Left lung (tissue), 4 donors: ENCODE measurements at regions not wholly inside any gene's neighbourhood (a gene's known extent, or its start where the extent isn't known, plus 50 kb on each side); places are given as distances from the start of the nearest gene placed in this dataset.
A peak's percentile ranks its signal among the peaks of the same experiment; 100 is the strongest.
"Not testable (repeated sequence)": the region's sequence is repeated elsewhere in the genome, so short reads cannot be mapped to it uniquely, and the experiment has no call there.

ENCODE experiments used
- ATAC-seq: fragments of 200-7000 bp; cut with Tn5 transposase; one replicate; pipeline ENCODE4 v1.9.1; 2020; ENCODE audit warnings: moderate library complexity
- DNase-seq, 4 donors: peaks; one replicate each; pipeline ENCODE4 v3.0.0-alpha.2; 2013 to 2020
- H3K27ac ChIP-seq, 2 donors: fragments of 200-600 bp; sonication (generic) in 1 of 2; one replicate each; pipeline versions ENCODE4 v1.5.0 to v1.8.0; 2020 to 2021
- H3K27me3 ChIP-seq, 2 donors: fragments of 200-600 bp; sonication (generic) in 1 of 2; one replicate each; pipeline versions ENCODE4 v1.5.0 to v1.8.0; 2020 to 2021
- H3K36me3 ChIP-seq, 2 donors: fragments of 200-600 bp; sonication (generic) in 1 of 2; one replicate each; pipeline versions ENCODE4 v1.5.0 to v1.8.0; 2020 to 2021
- H3K4me1 ChIP-seq, 2 donors: fragments of 200-600 bp; one replicate each; pipeline ENCODE4 v1.8.0; 2021
- H3K4me3 ChIP-seq, 2 donors: fragments of 200-600 bp; sonication (generic) in 1 of 2; one replicate each; pipeline versions ENCODE4 v1.5.0 to v1.8.0; 2020 to 2021; ENCODE audit warnings: mild to moderate bottlenecking in 1 of 2
- H3K9me3 ChIP-seq, 2 donors: fragments of 200-600 bp; sonication (generic) in 1 of 2; one replicate each; pipeline versions ENCODE4 v1.5.0 to v1.8.0; 2020 to 2021
- CTCF ChIP-seq, 2 donors: fragments of 200-600 bp; sonication (generic) in 1 of 2; IDR thresholded peaks; one replicate each; pipeline versions ENCODE4 v1.5.0 to v1.8.0; 2021; ENCODE audit warnings: antibody characterized with exemption in 2 of 2
- intact Hi-C, 2 donors: fragments of 100-400 bp; cut with DNase I; formaldehyde crosslinking; loops; one replicate each; pipeline versions ENCODE4 v1.11.2 to v1.14.2; 2022
- donor health status: DM: no; HTN: yes; CAD: no.
- donor health status: DM: no; HTN: no; CAD: no.

DNA sequence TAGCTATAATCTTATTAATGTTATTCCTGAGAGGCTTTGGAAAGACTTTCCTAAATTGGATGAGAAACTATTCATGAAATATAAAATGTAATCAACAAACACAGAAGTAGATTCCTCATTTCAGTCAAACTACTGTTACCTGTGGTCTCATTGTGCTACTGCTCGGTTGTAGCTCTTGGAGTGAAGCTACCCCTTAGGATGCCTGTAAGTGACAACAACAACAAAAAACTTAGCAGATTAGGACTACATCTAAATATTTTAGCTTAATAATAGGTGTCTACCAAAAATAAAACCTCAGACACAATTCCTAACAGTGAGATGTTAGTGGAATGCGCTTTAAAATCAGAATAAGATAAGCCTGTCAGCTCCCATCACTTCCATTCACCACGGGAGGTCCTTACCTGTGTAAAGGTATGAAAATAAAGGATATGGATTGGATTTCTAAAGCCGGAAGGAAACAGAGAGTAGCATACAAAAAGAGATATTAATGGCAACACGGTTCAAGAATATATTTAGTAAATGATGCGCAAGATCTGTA lies 369.2 kb downstream of the OSTF1 start:
- peaks cover 0 to 12% of the 10 kb centered on the region in 2 donors for H3K4me1 ChIP-seq
- no peaks in the 10 kb centered on the region for H3K36me3 ChIP-seq
- TF ChIP-seq CTCF (IDR thresholded peaks at IDR 0.05), result no peak
- intact Hi-C loops, result no loop called here
- no peaks in the 10 kb centered on the region for H3K27me3 ChIP-seq
- DNase-seq, result no peak
- H3K4me3 ChIP-seq, result no peak overlapping the region
- no peak for ATAC-seq
- no peaks in the 10 kb centered on the region for H3K9me3 ChIP-seq
- no peak overlapping the region for H3K27ac ChIP-seq

DNA sequence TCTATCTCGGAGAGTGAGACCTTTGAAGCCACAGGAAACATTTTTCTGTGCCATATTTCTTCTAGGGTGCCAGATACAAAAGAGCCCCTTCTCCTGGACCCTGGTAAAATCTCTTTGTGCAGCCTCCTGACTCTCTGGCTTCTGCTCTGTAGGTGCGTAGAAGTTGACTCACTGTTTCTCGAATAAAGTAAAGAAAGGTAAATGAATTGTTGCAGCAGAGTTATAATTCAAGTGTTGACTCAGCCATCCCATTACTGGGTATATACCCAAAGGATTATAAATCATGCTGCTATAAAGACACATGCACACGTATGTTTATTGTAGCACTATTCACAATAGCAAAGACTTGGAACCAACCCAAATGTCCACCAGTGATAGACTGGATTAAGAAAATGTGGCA lies 371.0 kb downstream of the OSTF1 start:
- intact Hi-C loops, H3K36me3 ChIP-seq, H3K9me3 ChIP-seq, H3K27ac ChIP-seq, H3K27me3 ChIP-seq, H3K4me3 ChIP-seq, ATAC-seq, DNase-seq: not testable (repeated sequence)
- H3K4me1 ChIP-seq, result peaks cover 0 to 12% of the 10 kb centered on the region in 2 donors

DNA sequence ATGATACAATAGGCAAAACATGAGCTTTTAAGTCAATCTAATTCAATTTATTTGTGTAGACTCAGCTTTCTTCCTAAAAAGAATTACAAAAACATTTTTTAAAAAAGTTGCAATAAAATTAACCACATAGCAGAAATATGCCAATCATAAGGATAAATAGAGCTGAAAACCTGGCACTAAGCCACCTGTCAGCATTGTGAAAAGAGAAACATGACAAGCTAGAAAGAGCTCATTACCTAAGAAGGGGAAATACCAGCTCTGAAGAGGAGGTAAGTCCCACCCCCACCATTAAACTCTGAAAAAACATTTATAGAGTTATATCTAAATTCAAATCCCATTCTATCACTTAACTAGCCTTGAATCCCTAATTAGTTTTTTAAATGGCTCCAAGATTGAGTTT lies 372.9 kb downstream of the OSTF1 start:
- Histone ChIP-seq H3K36me3 (no peaks in the 10 kb centered on the region), H3K27ac (no peak overlapping the region), H3K9me3 (no peaks in the 10 kb centered on the region), H3K27me3 (no peaks in the 10 kb centered on the region), H3K4me1 (peaks cover 0 to under 1% of the 10 kb centered on the region in 2 donors), H3K4me3 (no peak overlapping the region)
- no peak for ATAC-seq
- no peak for TF ChIP-seq CTCF (IDR thresholded peaks at IDR 0.05)
- peak in 1 of 4 donors; percentile 12 for DNase-seq
- intact Hi-C loops, result no loop called here

DNA sequence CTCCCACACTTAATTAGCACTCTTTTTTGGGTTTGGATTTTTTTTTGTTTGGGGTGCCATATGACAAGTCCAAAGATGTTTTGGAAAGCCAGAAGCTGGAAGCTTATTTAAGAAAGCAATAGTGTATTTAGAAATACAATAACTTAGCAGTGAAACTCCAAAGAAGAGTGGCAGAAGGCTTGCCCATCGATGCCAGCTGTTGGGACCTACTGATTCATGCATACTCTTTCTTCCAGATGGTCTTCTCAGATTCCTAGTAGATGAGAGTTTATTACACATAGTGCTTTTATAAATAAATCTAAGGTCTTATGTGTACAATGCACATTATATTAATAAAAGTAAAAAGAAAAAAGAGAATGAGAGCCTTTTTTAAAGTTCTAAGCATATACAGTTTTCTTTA lies 374.6 kb downstream of the OSTF1 start:
- no peak for TF ChIP-seq CTCF (IDR thresholded peaks at IDR 0.05)

DNA sequence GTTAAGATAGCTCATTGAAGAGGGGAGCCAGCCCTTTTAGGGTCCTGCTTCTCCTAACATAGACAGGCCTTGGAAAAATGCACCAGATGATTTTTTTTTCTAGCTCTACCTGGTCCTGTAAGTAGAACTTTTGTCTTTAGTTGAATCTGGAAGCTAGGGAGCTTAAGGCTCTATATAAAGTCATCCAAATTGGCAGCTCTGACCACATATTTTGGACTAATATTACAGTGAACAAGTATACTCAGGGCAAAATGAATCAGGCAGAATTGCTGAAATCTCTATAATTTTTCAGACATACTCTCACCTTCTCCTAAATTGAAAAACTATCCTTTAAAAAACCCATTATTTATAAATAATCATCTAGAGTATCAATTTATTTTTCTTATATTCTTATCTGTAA lies 375.6 kb downstream of the OSTF1 start:
- Histone ChIP-seq H3K4me3 (no peak overlapping the region), H3K4me1 (no peaks in the 10 kb centered on the region), H3K27me3 (no peaks in the 10 kb centered on the region), H3K27ac (no peak overlapping the region), H3K36me3 (no peaks in the 10 kb centered on the region), H3K9me3 (no peaks in the 10 kb centered on the region)
- DNase-seq (no peak), ATAC-seq (no peak)
- intact Hi-C loops, result no loop called here
- TF ChIP-seq CTCF (IDR thresholded peaks at IDR 0.05), result no peak

More for the DNA sequence above, 374.6 kb downstream of the OSTF1 start:
- DNase-seq (no peak), ATAC-seq (no peak)
- Histone ChIP-seq H3K4me1 (no peaks in the 10 kb centered on the region), H3K4me3 (no peak overlapping the region), H3K36me3 (no peaks in the 10 kb centered on the region), H3K9me3 (no peaks in the 10 kb centered on the region), H3K27me3 (no peaks in the 10 kb centered on the region), H3K27ac (no peak overlapping the region)
- intact Hi-C loops, result no loop called here

GRCh38 chr9:75464726-75465125 lies 376.4 kb downstream of the OSTF1 start:
- no peak overlapping the region for H3K27ac ChIP-seq
- DNase-seq, result no peak
- no peaks in the 10 kb centered on the region for H3K9me3 ChIP-seq
- no peak for ATAC-seq
- no peak for TF ChIP-seq CTCF (IDR thresholded peaks at IDR 0.05)
- no peaks in the 10 kb centered on the region for H3K4me1 ChIP-seq
- no peaks in the 10 kb centered on the region for H3K27me3 ChIP-seq
- intact Hi-C loops, result no loop called here
- no peak overlapping the region for H3K4me3 ChIP-seq
- no peaks in the 10 kb centered on the region for H3K36me3 ChIP-seq
